IPS DF 6.9 (cell line): ENCODE measurements at regions not wholly inside any gene's neighbourhood (a gene's known extent, or its start where the extent isn't known, plus 50 kb on each side); places are given as distances from the start of the nearest gene placed in this dataset.

Source experiments
- DNase-seq: peaks from one replicate; pipeline ENCODE4 v3.0.0-alpha.2; 2013; ENCODE audit warnings: low read depth, low spot score
- H3K27ac ChIP-seq: one replicate; pipeline ENCODE4 v1.5.1; 2013; ENCODE audit warnings: low read length, control low read depth
- H3K27me3 ChIP-seq: 2 replicates; pipeline ENCODE4 v1.6.1; 2013; ENCODE audit warnings: mild to moderate bottlenecking, low read length; ENCODE audit not compliant: control insufficient read depth, insufficient read depth
- H3K36me3 ChIP-seq: 2 replicates; pipeline ENCODE4 v1.6.1; 2013; ENCODE audit warnings: low read length; ENCODE audit not compliant: control insufficient read depth, insufficient read depth
- H3K4me1 ChIP-seq: 2 replicates; pipeline ENCODE4 v1.6.1; 2013; ENCODE audit warnings: low read length; ENCODE audit not compliant: control insufficient read depth, insufficient read depth
- H3K4me3 ChIP-seq: 2 replicates; pipeline ENCODE4 v1.5.1; 2013; ENCODE audit warnings: mild to moderate bottlenecking, low read length
- H3K9me3 ChIP-seq: 2 replicates; pipeline ENCODE4 v1.6.1; 2013; ENCODE audit warnings: low read length, inconsistent platforms; ENCODE audit not compliant: control insufficient read depth, insufficient read depth
- WGBS: extraction: QIAGEN DNeasy Blood & Tissue Kit; methylation state at CpG from one replicate; pipeline ENCODE4 v1.1.7; 2013; ENCODE audit warnings: mixed read lengths, missing lambda C conversion rate; ENCODE audit not compliant: insufficient read length, insufficient coverage; 5-methylcytosine and 5-hydroxymethylcytosine counted together

GRCh38 chr14:94998110-94998509 lies 159.2 kb downstream of the DICER1 start:
- WGBS: no CpG with 5 or more reads among the region's 2 CpGs
- H3K27me3 ChIP-seq: no peaks in the 10 kb centered on the region
- no peak overlapping the region for H3K4me3 ChIP-seq
- H3K9me3 ChIP-seq: no peaks in the 10 kb centered on the region
- peaks cover 3% of the 10 kb centered on the region for H3K4me1 ChIP-seq
- H3K27ac ChIP-seq: no peak overlapping the region
- H3K36me3 ChIP-seq: no peaks in the 10 kb centered on the region
- no peak for DNase-seq

GRCh38 chr14:94995551-94995950 lies 161.8 kb downstream of the DICER1 start:
- WGBS: no CpG with 5 or more reads among the region's 10 CpGs
- Histone ChIP-seq H3K27ac (no peak overlapping the region), H3K4me1 (peaks cover 3% of the 10 kb centered on the region), H3K4me3 (no peak overlapping the region), H3K9me3 (no peaks in the 10 kb centered on the region), H3K36me3 (no peaks in the 10 kb centered on the region), H3K27me3 (no peaks in the 10 kb centered on the region)
- DNase-seq: no peak

GRCh38 chr14:94994245-94994644 lies 163.1 kb downstream of the DICER1 start:
- Histone ChIP-seq H3K36me3 (no peaks in the 10 kb centered on the region), H3K27me3 (no peaks in the 10 kb centered on the region), H3K9me3 (no peaks in the 10 kb centered on the region), H3K4me3 (no peak overlapping the region), H3K4me1 (peaks cover 3% of the 10 kb centered on the region), H3K27ac (no peak overlapping the region)
- WGBS: no CpG with 5 or more reads among the region's 1 CpG
- DNase-seq: no peak

- H3K4me1 ChIP-seq: no peaks in the 10 kb centered on the region
- no peaks in the 10 kb centered on the region for H3K9me3 ChIP-seq
- no peak overlapping the region for H3K27ac ChIP-seq
- no peak overlapping the region for H3K4me3 ChIP-seq
- no peak for DNase-seq
- H3K27me3 ChIP-seq: no peaks in the 10 kb centered on the region
- no peaks in the 10 kb centered on the region for H3K36me3 ChIP-seq
Observed at GRCh38 chr14:94992046-94992445, 165.3 kb downstream of the DICER1 start.

- Histone ChIP-seq H3K4me3 (no peak overlapping the region), H3K9me3 (no peaks in the 10 kb centered on the region), H3K36me3 (no peaks in the 10 kb centered on the region), H3K4me1 (no peaks in the 10 kb centered on the region), H3K27ac (no peak overlapping the region), H3K27me3 (no peaks in the 10 kb centered on the region)
- DNase-seq: no peak
- WGBS: no CpG with 5 or more reads among the region's 3 CpGs
Observed at GRCh38 chr14:94989946-94990345, 167.4 kb downstream of the DICER1 start.

GRCh38 chr14:94989417-94989816 lies 167.9 kb downstream of the DICER1 start:
- no peak for DNase-seq
- Histone ChIP-seq H3K9me3 (no peaks in the 10 kb centered on the region), H3K4me3 (no peak overlapping the region), H3K27ac (no peak overlapping the region), H3K4me1 (no peaks in the 10 kb centered on the region), H3K27me3 (no peaks in the 10 kb centered on the region), H3K36me3 (no peaks in the 10 kb centered on the region)
- no CpG with 5 or more reads among the region's 4 CpGs for WGBS

GRCh38 chr14:94987409-94987808 lies 169.9 kb downstream of the DICER1 start:
- no CpG with 5 or more reads among the region's 2 CpGs for WGBS
- Histone ChIP-seq H3K36me3 (no peaks in the 10 kb centered on the region), H3K4me3 (no peak overlapping the region), H3K27me3 (no peaks in the 10 kb centered on the region), H3K4me1 (no peaks in the 10 kb centered on the region), H3K9me3 (no peaks in the 10 kb centered on the region), H3K27ac (no peak overlapping the region)
- DNase-seq: no peak

- Histone ChIP-seq H3K4me3 (no peak overlapping the region), H3K4me1 (no peaks in the 10 kb centered on the region), H3K36me3 (no peaks in the 10 kb centered on the region), H3K9me3 (no peaks in the 10 kb centered on the region), H3K27ac (no peak overlapping the region), H3K27me3 (no peaks in the 10 kb centered on the region)
- no CpG with 5 or more reads among the region's 3 CpGs for WGBS
- DNase-seq: no peak
Observed at GRCh38 chr14:94979891-94980290, 177.4 kb downstream of the DICER1 start.

GRCh38 chr14:94977016-94977415 lies 180.3 kb downstream of the DICER1 start:
- H3K9me3 ChIP-seq: no peaks in the 10 kb centered on the region
- WGBS: no CpG with 5 or more reads among the region's 2 CpGs
- H3K36me3 ChIP-seq: no peaks in the 10 kb centered on the region
- H3K4me3 ChIP-seq: no peak overlapping the region
- H3K27me3 ChIP-seq: no peaks in the 10 kb centered on the region
- no peaks in the 10 kb centered on the region for H3K4me1 ChIP-seq
- H3K27ac ChIP-seq: no peak overlapping the region
- DNase-seq: no peak

GRCh38 chr14:94975366-94975765 lies 182.0 kb downstream of the DICER1 start:
- DNase-seq: no peak
- H3K4me3 ChIP-seq: no peak overlapping the region
- WGBS: no CpG with 5 or more reads among the region's 1 CpG
- H3K36me3 ChIP-seq: no peaks in the 10 kb centered on the region
- no peaks in the 10 kb centered on the region for H3K27me3 ChIP-seq
- H3K4me1 ChIP-seq: no peaks in the 10 kb centered on the region
- H3K9me3 ChIP-seq: no peaks in the 10 kb centered on the region
- H3K27ac ChIP-seq: no peak overlapping the region

GRCh38 chr14:94974893-94975292 lies 182.4 kb downstream of the DICER1 start:
- WGBS: no CpG with 5 or more reads among the region's 3 CpGs
- no peaks in the 10 kb centered on the region for H3K27me3 ChIP-seq

More at GRCh38 chr14:94974893-94975292, 182.4 kb downstream of the DICER1 start:
- H3K27ac ChIP-seq: no peak overlapping the region
- no peaks in the 10 kb centered on the region for H3K9me3 ChIP-seq
- DNase-seq: no peak
- no peak overlapping the region for H3K4me3 ChIP-seq
- H3K4me1 ChIP-seq: no peaks in the 10 kb centered on the region
- no peaks in the 10 kb centered on the region for H3K36me3 ChIP-seq
